ENCODE measurements at regions not wholly inside any gene's neighbourhood (a gene's known extent, or its start where the extent isn't known, plus 50 kb on each side); places are given as distances from the start of the nearest gene placed in this dataset.

- Histone ChIP-seq H3K36me3 (ENCODE audit: control insufficient read depth in 2 of 2, insufficient read depth in 1 of 2, low read length in 2 of 2) (no peaks in the 10 kb centered on the region), H3K27ac (ENCODE audit: extremely low read depth, low read depth, low read length) (no peak overlapping the region), H3K4me1 (ENCODE audit: control insufficient read depth, insufficient read depth, low read length) (no peaks in the 10 kb centered on the region), H3K9me3 (ENCODE audit: control insufficient read depth, insufficient read depth, low read depth, low read length) (no peaks in the 10 kb centered on the region), H3K4me3 (ENCODE audit: low read depth, low read length) (no peak overlapping the region)
- POLR2A ChIA-PET, result no interaction called here
- CTCF ChIA-PET, result no interaction called here
- no peak for TF ChIP-seq ZNF639 (tag by site-specific recombination; IDR thresholded peaks at IDR 0.05)
- TF ChIP-seq PBX3 (CRISPR knock-in tag; IDR thresholded peaks at IDR 0.05), result no peak
- no peak for TF ChIP-seq KLF9 (tag by site-specific recombination; IDR thresholded peaks at IDR 0.05; ENCODE audit: low read depth)
- TF ChIP-seq ZNF248 (tag by site-specific recombination; IDR thresholded peaks at IDR 0.05), result no peak
- TF ChIP-seq ZNF335 (tag by site-specific recombination; conservative IDR thresholded peaks at IDR 0.05), result no peak
- no peak for TF ChIP-seq ATF2 (tag by site-specific recombination; IDR thresholded peaks at IDR 0.05; ENCODE audit: low read depth)
- TF ChIP-seq BCL11A (tag by site-specific recombination; IDR thresholded peaks at IDR 0.05; ENCODE audit: low read depth), result no peak
- no peak for TF ChIP-seq ZNF621 (tag by site-specific recombination; IDR thresholded peaks at IDR 0.05)
- no peak for TF ChIP-seq SETDB1 (IDR thresholded peaks at IDR 0.05; ENCODE audit: insufficient read length, low read length)
- no peak for TF ChIP-seq ZNF366 (tag by site-specific recombination; conservative IDR thresholded peaks at IDR 0.05)
- no peak for TF ChIP-seq FEZF1 (tag by site-specific recombination; IDR thresholded peaks at IDR 0.05)
- no peak for TF ChIP-seq ZNF658 (tag by site-specific recombination; IDR thresholded peaks at IDR 0.05)
- no peak for TF ChIP-seq ZFP41 (tag by site-specific recombination; IDR thresholded peaks at IDR 0.05; ENCODE audit: borderline replicate concordance)
Observed at GRCh38 chr6:68008445-68008844, 626.6 kb upstream of the ADGRB3 start.

- POLR2A ChIA-PET, result no interaction called here
- H3K4me1 ChIP-seq (ENCODE audit: control insufficient read depth, insufficient read depth, low read length), result no peaks in the 10 kb centered on the region
- CTCF ChIA-PET, result no interaction called here
- TF ChIP-seq PRDM2 (tag by site-specific recombination; IDR thresholded peaks at IDR 0.05; ENCODE audit: borderline replicate concordance) (no peak), PATZ1 (tag by site-specific recombination; IDR thresholded peaks at IDR 0.05) (no peak)
- H3K36me3 ChIP-seq (ENCODE audit: control insufficient read depth in 2 of 2, insufficient read depth in 1 of 2, low read length in 2 of 2), result no peaks in the 10 kb centered on the region
- no peak overlapping the region for H3K4me3 ChIP-seq (ENCODE audit: low read depth, low read length)
- no peaks in the 10 kb centered on the region for H3K9me3 ChIP-seq (ENCODE audit: control insufficient read depth, insufficient read depth, low read depth, low read length)
- no peak overlapping the region for H3K27ac ChIP-seq (ENCODE audit: extremely low read depth, low read depth, low read length)
Observed at GRCh38 chr6:68007717-68008116, 627.4 kb upstream of the ADGRB3 start.

Data from HEK293 (cell line).